K562 (cell line): ENCODE measurements at regions not wholly inside any gene's neighbourhood (a gene's known extent, or its start where the extent isn't known, plus 50 kb on each side); places are given as distances from the start of the nearest gene placed in this dataset.
A peak's percentile ranks its signal among the peaks of the same experiment; 100 is the strongest.

Experiments
- ATAC-seq: fragments of 200-7000 bp; cut with Tn5 transposase; 3 replicates; pipeline ENCODE4 v1.9.1; 2020; ENCODE audit warnings: moderate library complexity
- BruUV-seq: library from RNA; stranded (reverse); fragments of 400-500 nt; replicated peaks from 2 replicates; lab custom pipeline; 2021; lab: Mats Ljungman, UMichigan
- CTCF ChIA-PET: fragments of 300-600 bp; formaldehyde crosslinking; extraction: SDS; loops from one replicate; lab custom pipeline; 2021; ENCODE audit warnings: low intra/inter-chr PET ratio; lab: Yijun Ruan, JAX
- POLR2A ChIA-PET: fragments of 300-600, 350-650 bp; sonication (Branson Sonifier 250); formaldehyde crosslinking; extraction: SDS; loops from one replicate; lab custom pipeline; 2021; ENCODE audit warnings: antibody characterized with exemption, inconsistent platforms; lab: Yijun Ruan, JAX
- DNase-seq, 4 experiments: peaks; one replicate each; pipeline versions ENCODE4 v3.0.0 to v3.0.0-alpha.2; 2011 to 2018; ENCODE audit warnings: low spot score in 3 of 4, mixed read lengths in 3 of 4; ENCODE audit errors: extremely low read depth in 1 of 4
- FAIRE-seq: peaks from 2 replicates; lab custom pipeline; 2011; peaks lifted over from hg19 to GRCh38; lab: Jason Lieb, UNC
- H2AFZ ChIP-seq: 2 replicates; pipeline ENCODE4 v1.6.0; 2011; ENCODE audit warnings: low read depth, low read length, control low read depth, inconsistent platforms
- H3K27ac ChIP-seq: fragments of 200-600 bp; 3 replicates; pipeline ENCODE4 v1.8.0; 2011; ENCODE audit warnings: low read depth, mild to moderate bottlenecking, control low read depth, inconsistent platforms, low read length, moderate library complexity, mixed read lengths; ENCODE audit errors: extremely low read depth
- H3K27me3 ChIP-seq, 2 experiments: fragments of 300-600 bp in 1 of 2; 2 replicates in 1 of 2; 3 replicates in 1 of 2; pipeline versions ENCODE4 v1.6.0 to v1.8.0; 2011; ENCODE audit warnings: inconsistent platforms in 2 of 2, low read length in 2 of 2, mild to moderate bottlenecking in 1 of 2, mixed read lengths in 1 of 2, moderate library complexity in 1 of 2; ENCODE audit not compliant: control insufficient read depth in 2 of 2, insufficient read depth in 2 of 2
- H3K36me3 ChIP-seq: fragments of 300-600 bp; 3 replicates; pipeline ENCODE4 v1.8.0; 2011; ENCODE audit warnings: mild to moderate bottlenecking, low read length, inconsistent platforms; ENCODE audit not compliant: control insufficient read depth, insufficient read depth
- H3K4me1 ChIP-seq, 2 experiments: fragments of 200-600 bp in 1 of 2; replicated peaks in 1 of 2; 2 replicates in 1 of 2; 3 replicates in 1 of 2; pipeline versions ENCODE4 v1.5.1 to v1.8.0; 2011; ENCODE audit warnings: inconsistent platforms in 2 of 2, low read length in 2 of 2, mild to moderate bottlenecking in 1 of 2, mixed read lengths in 1 of 2, moderate library complexity in 1 of 2; ENCODE audit not compliant: control insufficient read depth in 2 of 2, insufficient read depth in 2 of 2
- H3K4me2 ChIP-seq: 2 replicates; pipeline ENCODE4 v1.6.1; 2011; ENCODE audit warnings: low read length, control low read depth, inconsistent platforms, mixed read lengths; ENCODE audit not compliant: insufficient read depth
- H3K4me3 ChIP-seq: fragments of 200-600 bp; sonication (generic), shearing (Covaris generic); 2 replicates; pipeline ENCODE4 v1.5.1; 2016; ENCODE audit warnings: control low read depth, inconsistent platforms
- H3K79me2 ChIP-seq: fragments of 200-600 bp; 3 replicates; pipeline ENCODE4 v1.8.0; 2011; ENCODE audit warnings: low read length, inconsistent platforms; ENCODE audit not compliant: control insufficient read depth, insufficient read depth
- H3K9ac ChIP-seq, 2 experiments: 2 replicates each; pipeline versions ENCODE4 v1.6.0 to v1.6.1; 2011; ENCODE audit warnings: low read depth in 2 of 2, low read length in 2 of 2, control low read depth in 1 of 2, inconsistent platforms in 1 of 2, mild to moderate bottlenecking in 1 of 2, mixed read lengths in 1 of 2; ENCODE audit not compliant: insufficient read depth in 1 of 2
- H3K9me1 ChIP-seq: one replicate; pipeline ENCODE4 v1.6.0; 2011; ENCODE audit warnings: inconsistent platforms, mild to moderate bottlenecking, low read length, moderate library complexity; ENCODE audit not compliant: control insufficient read depth, insufficient read depth
- H3K9me3 ChIP-seq: replicated peaks from 2 replicates; pipeline ENCODE4 v1.5.1; 2011; ENCODE audit warnings: low read depth, low read length, inconsistent platforms; ENCODE audit not compliant: control insufficient read depth, insufficient read depth
- H4K20me1 ChIP-seq: replicated peaks from 2 replicates; pipeline ENCODE4 v1.6.1; 2011; ENCODE audit warnings: low read length, inconsistent platforms, mixed read lengths; ENCODE audit not compliant: control insufficient read depth, insufficient read depth
- ATF7 ChIP-seq: fragments of 450-650 bp; IDR thresholded peaks from 2 replicates; pipeline ENCODE4 v1.7.1; 2014; ENCODE audit warnings: mild to moderate bottlenecking, moderate library complexity
- CEBPG ChIP-seq, 3 experiments: fragments of 200-800 bp in 1 of 3; sonication (Bioruptor generic) in 1 of 3; sonication (generic) in 1 of 3; formaldehyde crosslinking in 1 of 3; IDR thresholded peaks in 2 of 3; conservative IDR thresholded peaks in 1 of 3; 2 replicates each; pipeline versions ENCODE4 v1.6.1 to v1.8.0; 2016 to 2022; ENCODE audit warnings: missing compliant biosample characterization in 2 of 3, missing genetic modification characterization in 2 of 3, mild to moderate bottlenecking in 1 of 3, missing genetic modification reagents in 1 of 3
- EP300 ChIP-seq: IDR thresholded peaks from 2 replicates; pipeline ENCODE4 v1.6.1; 2012; ENCODE audit warnings: low read length, improper control_type of control experiment
- GABPA ChIP-seq: fragments of 200-800 bp; sonication (Bioruptor generic); conservative IDR thresholded peaks from 2 replicates; pipeline ENCODE4 v1.6.1; 2016; ENCODE audit warnings: low read depth, missing genetic modification characterization, missing compliant biosample characterization
- ILF3 ChIP-seq: fragments of 450-650 bp; IDR thresholded peaks from 2 replicates; pipeline ENCODE4 v1.6.1; 2018; ENCODE audit warnings: antibody characterized with exemption, mild to moderate bottlenecking, moderate library complexity, borderline replicate concordance
- MAFF ChIP-seq: IDR thresholded peaks from 2 replicates; pipeline ENCODE4 v1.6.1; 2012; ENCODE audit warnings: low read length, improper control_type of control experiment
- MTF1 ChIP-seq: fragments of 250-450 bp; sonication (Bioruptor Pico); IDR thresholded peaks from 2 replicates; pipeline ENCODE4 v1.9.0; 2021; ENCODE audit warnings: moderate library complexity, mild to moderate bottlenecking, inconsistent platforms, borderline replicate concordance
- NONO ChIP-seq, 2 experiments: fragments of 200-400 bp in 1 of 2; fragments of 450-650 bp in 1 of 2; formaldehyde crosslinking in 1 of 2; IDR thresholded peaks; 2 replicates each; pipeline ENCODE4 v1.6.1; 2017; ENCODE audit warnings: low read depth in 2 of 2, mild to moderate bottlenecking in 2 of 2, moderate library complexity in 2 of 2, low read length in 1 of 2
- NUFIP1 ChIP-seq: fragments of 450-650 bp; IDR thresholded peaks from 2 replicates; pipeline ENCODE4 v1.6.1; 2018; ENCODE audit not compliant: partially characterized antibody
- RBM15 ChIP-seq: fragments of 200-400 bp; formaldehyde crosslinking; IDR thresholded peaks from 2 replicates; pipeline ENCODE4 v1.6.1; 2018; ENCODE audit warnings: mild to moderate bottlenecking, low read length, moderate library complexity; ENCODE audit not compliant: insufficient read depth
- SMAD3 ChIP-seq: fragments of 450-650 bp; formaldehyde crosslinking; conservative IDR thresholded peaks from 2 replicates; pipeline ENCODE4 v1.4.0; 2020; ENCODE audit warnings: mild to moderate bottlenecking
- TAF15 ChIP-seq: fragments of 200-400 bp; formaldehyde crosslinking; IDR thresholded peaks from 2 replicates; pipeline ENCODE4 v1.6.1; 2017; ENCODE audit warnings: mild to moderate bottlenecking, low read depth, low read length, moderate library complexity
- ZNF75A ChIP-seq: fragments of 450-650 bp; formaldehyde crosslinking; IDR thresholded peaks from 2 replicates; pipeline ENCODE4 v1.4.0; 2020; ENCODE audit warnings: mild to moderate bottlenecking
- WGBS: fragments of 100-300 bp; shearing (Covaris generic); methylation state at CpG from one replicate; pipeline ENCODE4 v1.1.6; 2016; ENCODE audit warnings: low coverage, mixed read lengths; ENCODE audit not compliant: insufficient coverage; ENCODE audit errors: missing lambda C conversion rate; 5-methylcytosine and 5-hydroxymethylcytosine counted together
- in situ Hi-C: fragments of 300-500 bp; cut with MboI; formaldehyde crosslinking; loops from 4 replicates; pipeline ENCODE4 v1.15.0; 2018; ENCODE audit warnings: inconsistent platforms, mixed read lengths
- intact Hi-C: fragments of 100-400 bp; cut with micrococcal nuclease; formaldehyde crosslinking; loops from 2 replicates; pipeline ENCODE4 v1.14.2; 2022
- TF ChIP-seq, protein P1 (sequence below): sonication (generic); formaldehyde crosslinking; IDR thresholded peaks from 2 replicates; pipeline ENCODE4 v1.8.1; 2023; ENCODE audit warnings: mild to moderate bottlenecking, missing genetic modification reagents
- TF ChIP-seq, protein P2 (sequence below): fragments of 200-800 bp; sonication (Bioruptor generic); IDR thresholded peaks from 2 replicates; pipeline ENCODE4 v1.6.1; 2017; ENCODE audit warnings: missing genetic modification characterization, missing compliant biosample characterization
- TF ChIP-seq, protein P3 (sequence below): IDR thresholded peaks from 2 replicates; pipeline ENCODE4 v1.6.1; 2014; ENCODE audit warnings: antibody characterized with exemption
- TF ChIP-seq, protein P4 (sequence below): fragments of 250-450 bp; sonication (Bioruptor Pico); IDR thresholded peaks from 2 replicates; pipeline ENCODE4 v1.8.0; 2021; ENCODE audit warnings: borderline replicate concordance, mild to moderate bottlenecking, moderate library complexity; ENCODE audit not compliant: poor library complexity, severe bottlenecking

DNA sequence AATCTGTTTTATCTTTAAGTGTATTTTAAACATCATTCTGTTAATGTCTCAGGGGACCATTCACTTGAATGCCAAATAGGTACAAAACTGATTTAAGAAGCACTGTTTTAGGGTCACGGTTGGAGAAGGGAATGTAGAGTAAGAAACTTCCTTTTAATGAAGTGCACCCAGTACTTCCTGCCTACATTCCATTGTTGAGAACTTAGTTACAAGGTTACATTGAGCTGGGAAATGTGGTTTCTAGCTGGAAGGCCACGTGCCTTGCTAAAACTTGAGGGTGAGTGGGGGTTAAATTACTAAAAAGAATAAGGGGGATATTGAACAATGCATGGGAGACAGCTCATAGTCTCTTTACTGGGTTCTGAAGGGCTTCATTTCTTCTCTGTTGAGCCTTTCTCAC is 78.3 kb upstream of the TBC1D5 start:
- Histone ChIP-seq H3K9me3 (peaks cover 3% of the 10 kb centered on the region), H3K9me1 (no peaks in the 10 kb centered on the region), H3K4me1 (no peaks in the 10 kb centered on the region), H3K27me3 (peaks cover 0 to 7% of the 10 kb centered on the region in 2 experiments; a peak in 1 of 5 replicates), H3K27ac (no peak overlapping the region), H3K36me3 (no peaks in the 10 kb centered on the region), H3K4me3 (no peak overlapping the region), H3K79me2 (no peaks in the 10 kb centered on the region), H2AFZ (0 out of 2 replicates have a peak overlapping the region, but pooled peaks have one; percentile 14), H3K9ac (no peak overlapping the region), H3K4me2 (no peak overlapping the region), H4K20me1 (no peaks in the 10 kb centered on the region)
- DNase-seq, result no peak
- no peak for ATAC-seq
- FAIRE-seq, result no peak
- intact Hi-C loops (no loop called here), in situ Hi-C loops (no loop called here)
- no TSS peak for BruUV-seq
- CTCF ChIA-PET, result no interaction called here
- TF ChIP-seq ATF7 (no peak), MTF1 (CRISPR knock-in tag) (no peak), EP300 (no peak), NUFIP1 (no peak), RBM15 (no peak), CEBPG (CRISPR knock-in tag; IDR thresholded peaks at IDR 0.05) (no peak), CEBPG (tag; conservative IDR thresholded peaks at IDR 0.05 in 1 of 2, IDR thresholded peaks at IDR 0.05 in 1 of 2) (no peak), TAF15 (no peak), GABPA (tag) (no peak), NONO (IDR thresholded peaks at IDR 0.05; ENCODE audit: low read depth in 2 of 2, low read length in 1 of 2) (no peak), SMAD3 (CRISPR knock-in tag) (no peak), MAFF (no peak), ILF3 (no peak), ZNF75A (CRISPR knock-in tag) (no peak)
- TF ChIP-seq, protein P1, sequence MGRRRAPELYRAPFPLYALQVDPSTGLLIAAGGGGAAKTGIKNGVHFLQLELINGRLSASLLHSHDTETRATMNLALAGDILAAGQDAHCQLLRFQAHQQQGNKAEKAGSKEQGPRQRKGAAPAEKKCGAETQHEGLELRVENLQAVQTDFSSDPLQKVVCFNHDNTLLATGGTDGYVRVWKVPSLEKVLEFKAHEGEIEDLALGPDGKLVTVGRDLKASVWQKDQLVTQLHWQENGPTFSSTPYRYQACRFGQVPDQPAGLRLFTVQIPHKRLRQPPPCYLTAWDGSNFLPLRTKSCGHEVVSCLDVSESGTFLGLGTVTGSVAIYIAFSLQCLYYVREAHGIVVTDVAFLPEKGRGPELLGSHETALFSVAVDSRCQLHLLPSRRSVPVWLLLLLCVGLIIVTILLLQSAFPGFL (CRISPR knock-in tag), result no peak
- TF ChIP-seq, protein P2, sequence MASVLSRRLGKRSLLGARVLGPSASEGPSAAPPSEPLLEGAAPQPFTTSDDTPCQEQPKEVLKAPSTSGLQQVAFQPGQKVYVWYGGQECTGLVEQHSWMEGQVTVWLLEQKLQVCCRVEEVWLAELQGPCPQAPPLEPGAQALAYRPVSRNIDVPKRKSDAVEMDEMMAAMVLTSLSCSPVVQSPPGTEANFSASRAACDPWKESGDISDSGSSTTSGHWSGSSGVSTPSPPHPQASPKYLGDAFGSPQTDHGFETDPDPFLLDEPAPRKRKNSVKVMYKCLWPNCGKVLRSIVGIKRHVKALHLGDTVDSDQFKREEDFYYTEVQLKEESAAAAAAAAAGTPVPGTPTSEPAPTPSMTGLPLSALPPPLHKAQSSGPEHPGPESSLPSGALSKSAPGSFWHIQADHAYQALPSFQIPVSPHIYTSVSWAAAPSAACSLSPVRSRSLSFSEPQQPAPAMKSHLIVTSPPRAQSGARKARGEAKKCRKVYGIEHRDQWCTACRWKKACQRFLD (CRISPR knock-in tag), result no peak
- TF ChIP-seq, protein P3, sequence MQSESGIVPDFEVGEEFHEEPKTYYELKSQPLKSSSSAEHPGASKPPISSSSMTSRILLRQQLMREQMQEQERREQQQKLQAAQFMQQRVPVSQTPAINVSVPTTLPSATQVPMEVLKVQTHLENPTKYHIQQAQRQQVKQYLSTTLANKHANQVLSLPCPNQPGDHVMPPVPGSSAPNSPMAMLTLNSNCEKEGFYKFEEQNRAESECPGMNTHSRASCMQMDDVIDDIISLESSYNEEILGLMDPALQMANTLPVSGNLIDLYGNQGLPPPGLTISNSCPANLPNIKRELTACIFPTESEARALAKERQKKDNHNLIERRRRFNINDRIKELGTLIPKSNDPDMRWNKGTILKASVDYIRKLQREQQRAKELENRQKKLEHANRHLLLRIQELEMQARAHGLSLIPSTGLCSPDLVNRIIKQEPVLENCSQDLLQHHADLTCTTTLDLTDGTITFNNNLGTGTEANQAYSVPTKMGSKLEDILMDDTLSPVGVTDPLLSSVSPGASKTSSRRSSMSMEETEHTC, result no peak
- TF ChIP-seq, protein P4, sequence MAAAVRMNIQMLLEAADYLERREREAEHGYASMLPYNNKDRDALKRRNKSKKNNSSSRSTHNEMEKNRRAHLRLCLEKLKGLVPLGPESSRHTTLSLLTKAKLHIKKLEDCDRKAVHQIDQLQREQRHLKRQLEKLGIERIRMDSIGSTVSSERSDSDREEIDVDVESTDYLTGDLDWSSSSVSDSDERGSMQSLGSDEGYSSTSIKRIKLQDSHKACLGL (CRISPR knock-in tag), result no peak
- POLR2A ChIA-PET, result no interaction called here
- WGBS, result 7% methylated on average over 2 of the region's 2 CpGs
